IgD-negative memory B cell (primary cell): ENCODE measurements at regions not wholly inside any gene's neighbourhood (a gene's known extent, or its start where the extent isn't known, plus 50 kb on each side); places are given as distances from the start of the nearest gene placed in this dataset.
A peak's percentile ranks its signal among the peaks of the same experiment; 100 is the strongest.

Experiments used
- H3K27ac Mint-ChIP-seq, 3 donors: one replicate each; pipeline ENCODE4 v1.8.0; 2020 to 2022; ENCODE audit warnings: mild to moderate bottlenecking in 3 of 3, mixed read lengths in 3 of 3, moderate library complexity in 1 of 3
- H3K27me3 Mint-ChIP-seq: one replicate; pipeline ENCODE4 v1.8.0; 2021; ENCODE audit warnings: mixed read lengths
- H3K36me3 Mint-ChIP-seq: one replicate; pipeline ENCODE4 v1.8.0; 2020; ENCODE audit warnings: mild to moderate bottlenecking, mixed read lengths
- H3K4me1 Mint-ChIP-seq, 3 donors: one replicate each; pipeline ENCODE4 v1.8.0; 2020 to 2022; ENCODE audit warnings: mixed read lengths in 3 of 3, mild to moderate bottlenecking in 1 of 3
- H3K4me3 Mint-ChIP-seq, 4 donors: one replicate each; pipeline ENCODE4 v1.8.0; 2020 to 2022; ENCODE audit warnings: mild to moderate bottlenecking in 4 of 4, mixed read lengths in 4 of 4, moderate library complexity in 3 of 4
- H3K9me3 Mint-ChIP-seq, 3 donors: one replicate each; pipeline ENCODE4 v1.8.0; 2020 to 2021; ENCODE audit warnings: mixed read lengths in 3 of 3, mild to moderate bottlenecking in 1 of 3

DNA sequence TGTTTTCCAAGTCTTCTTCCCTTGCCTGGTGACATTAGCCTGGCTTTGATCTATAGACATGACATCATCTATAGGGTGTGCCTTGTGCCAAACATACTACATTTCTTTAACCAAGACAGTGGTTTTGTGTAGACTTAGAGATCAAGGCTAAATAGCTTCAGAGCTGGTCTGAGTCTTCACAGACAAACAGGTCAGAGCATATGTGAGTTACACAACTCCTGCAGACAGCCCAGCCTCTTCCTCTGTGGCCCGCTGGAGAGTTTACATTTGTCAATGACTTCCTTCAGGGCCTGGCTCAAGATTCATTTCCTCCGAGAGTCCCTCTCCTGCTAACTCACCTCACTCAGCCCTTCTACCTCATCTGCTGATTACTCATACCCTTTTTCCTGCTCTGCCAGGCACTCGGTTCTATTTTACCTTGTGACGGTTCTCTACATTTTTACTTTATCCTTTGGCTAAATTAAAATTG lies 73.1 kb upstream of the TANC2 start:
- Mint-ChIP-seq H3K9me3 (peaks cover 0 to 8% (median 4%) of the 10 kb centered on the region in 3 donors), H3K36me3 (peaks cover 1% of the 10 kb centered on the region), H3K4me3 (no peak overlapping the region), H3K27ac (peak overlapping the region in 1 of 3 donors; percentile 19), H3K4me1 (no peaks in the 10 kb centered on the region), H3K27me3 (peaks cover 17% of the 10 kb centered on the region)

DNA sequence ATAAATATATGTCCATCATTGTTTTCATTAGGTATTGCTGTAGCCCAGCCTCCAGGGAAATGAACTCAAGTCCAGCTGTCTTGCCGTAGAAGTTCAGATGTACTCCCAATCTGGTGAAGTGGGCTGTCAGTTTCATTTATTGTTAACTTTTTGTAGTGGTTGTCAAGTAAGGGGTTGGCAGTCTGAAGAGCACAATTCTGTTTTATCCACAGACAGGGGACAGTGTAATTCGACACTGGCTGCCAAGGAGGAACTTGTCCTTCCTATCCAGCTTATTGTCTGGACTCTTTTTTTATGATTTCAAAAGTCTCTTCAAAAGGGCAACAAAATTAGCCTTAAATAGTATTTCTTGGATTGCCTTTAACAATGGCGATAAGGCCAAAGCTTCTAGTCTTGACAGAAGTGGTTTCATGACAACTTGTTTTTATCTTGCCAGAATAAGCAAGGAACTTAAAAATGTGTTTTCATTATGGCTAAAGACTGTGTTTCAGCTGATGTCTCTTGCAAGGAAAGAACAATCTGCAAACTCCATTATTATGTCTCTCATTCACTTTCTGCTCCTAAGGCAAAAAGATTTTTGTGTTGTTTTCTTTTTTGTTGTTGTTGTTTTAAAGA lies 73.9 kb upstream of the TANC2 start:
- H3K4me1 Mint-ChIP-seq = no peaks in the 10 kb centered on the region
- H3K9me3 Mint-ChIP-seq = peaks cover 1 to 8% (median 4%) of the 10 kb centered on the region in 3 donors
- H3K36me3 Mint-ChIP-seq = peaks cover 1% of the 10 kb centered on the region
- H3K27ac Mint-ChIP-seq = no peak overlapping the region
- peaks cover 21% of the 10 kb centered on the region for H3K27me3 Mint-ChIP-seq
- H3K4me3 Mint-ChIP-seq = no peak overlapping the region

DNA sequence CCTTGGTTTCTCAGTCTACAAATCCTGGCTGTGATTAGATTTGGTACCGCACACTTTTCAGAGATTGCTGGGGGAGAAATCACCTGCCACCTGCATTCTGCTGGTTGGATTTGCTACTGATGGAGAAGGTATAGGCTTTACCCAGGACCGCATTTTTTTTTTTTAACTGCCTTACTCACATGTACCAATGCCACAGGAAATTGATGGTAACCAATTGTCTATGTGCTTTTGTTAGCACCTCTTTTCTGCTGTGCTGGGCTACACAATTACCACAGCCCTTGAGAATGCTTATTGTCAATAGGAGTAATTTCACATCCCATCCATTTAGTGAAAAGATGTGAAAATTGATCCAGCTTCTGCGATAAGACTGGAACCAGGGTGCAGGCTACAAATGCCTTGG lies 74.4 kb upstream of the TANC2 start:
- no peak overlapping the region for H3K4me3 Mint-ChIP-seq
- H3K9me3 Mint-ChIP-seq = peaks cover 1 to 8% (median 4%) of the 10 kb centered on the region in 3 donors
- H3K27ac Mint-ChIP-seq = no peak overlapping the region
- H3K36me3 Mint-ChIP-seq = peaks cover 1% of the 10 kb centered on the region
- H3K27me3 Mint-ChIP-seq = peaks cover 18% of the 10 kb centered on the region
- no peaks in the 10 kb centered on the region for H3K4me1 Mint-ChIP-seq

DNA sequence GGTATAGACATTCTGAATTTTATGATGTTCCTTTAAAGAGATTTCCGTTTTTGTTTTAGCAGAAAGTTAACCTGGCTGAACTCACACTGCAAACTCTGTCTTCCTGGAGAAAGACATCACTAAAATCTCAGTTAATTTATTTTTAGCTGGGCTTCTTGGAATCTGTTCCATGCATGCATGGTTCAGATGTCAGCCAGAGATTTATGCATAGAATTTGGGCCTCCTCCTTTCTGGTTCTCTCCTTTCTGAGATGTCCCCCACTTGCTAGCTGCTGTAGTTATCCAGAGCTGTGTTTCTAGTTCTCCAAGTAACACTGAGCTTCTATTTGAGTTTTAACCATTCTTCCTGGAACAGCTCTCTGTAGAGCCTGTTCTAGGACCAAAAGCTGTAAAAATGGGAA lies 77.3 kb upstream of the TANC2 start:
- H3K27ac Mint-ChIP-seq = no peak overlapping the region
- peaks cover 1 to 8% (median 5%) of the 10 kb centered on the region in 3 donors for H3K9me3 Mint-ChIP-seq
- peaks cover 5% of the 10 kb centered on the region for H3K27me3 Mint-ChIP-seq
- H3K4me1 Mint-ChIP-seq = no peaks in the 10 kb centered on the region
- H3K4me3 Mint-ChIP-seq = no peak overlapping the region
- H3K36me3 Mint-ChIP-seq = peaks cover 1% of the 10 kb centered on the region

DNA sequence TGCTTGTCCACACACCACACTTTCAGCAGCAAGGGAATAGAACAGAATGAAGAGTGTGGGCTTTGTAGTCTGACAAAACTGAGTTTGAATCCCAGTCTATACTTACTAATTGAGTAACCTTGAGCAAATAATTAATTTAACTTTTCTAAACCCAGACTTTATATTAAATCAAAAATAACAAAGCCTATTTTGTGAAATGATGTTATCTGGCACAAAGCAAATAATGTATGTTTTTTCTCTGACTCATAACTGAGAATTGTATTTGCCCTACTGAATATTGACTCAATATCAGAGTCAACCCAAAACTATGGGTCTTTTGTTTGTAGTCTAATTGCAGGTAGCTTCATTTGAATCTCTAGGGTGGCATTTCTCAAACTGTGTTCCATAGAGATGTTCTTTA lies 77.9 kb upstream of the TANC2 start:
- peaks cover 1 to 8% (median 6%) of the 10 kb centered on the region in 3 donors for H3K9me3 Mint-ChIP-seq
- peaks cover 5% of the 10 kb centered on the region for H3K27me3 Mint-ChIP-seq
- H3K4me3 Mint-ChIP-seq = no peak overlapping the region
- H3K4me1 Mint-ChIP-seq = no peaks in the 10 kb centered on the region
- H3K27ac Mint-ChIP-seq = no peak overlapping the region
- H3K36me3 Mint-ChIP-seq = peaks cover 1% of the 10 kb centered on the region

DNA sequence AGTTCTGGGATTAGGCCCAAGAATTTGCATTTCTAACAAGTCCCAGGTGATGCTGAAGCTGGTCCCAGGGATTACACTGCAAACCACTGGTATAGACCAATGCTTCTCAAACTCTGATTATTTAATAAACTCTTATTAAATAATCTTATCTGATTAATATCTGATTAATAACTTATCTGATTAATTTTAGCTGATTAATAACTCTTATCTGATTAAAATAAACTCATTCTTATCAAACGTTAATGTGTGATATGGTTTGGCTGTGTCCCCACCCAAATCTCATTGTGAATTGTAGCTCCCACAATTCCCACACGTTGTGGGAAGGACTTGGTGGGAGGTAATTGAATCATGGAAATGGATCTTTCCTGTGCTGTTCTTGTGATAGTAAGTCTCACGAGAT lies 78.6 kb upstream of the TANC2 start:
- no peak overlapping the region for H3K4me3 Mint-ChIP-seq
- H3K27me3 Mint-ChIP-seq = peaks cover 5% of the 10 kb centered on the region

DNA sequence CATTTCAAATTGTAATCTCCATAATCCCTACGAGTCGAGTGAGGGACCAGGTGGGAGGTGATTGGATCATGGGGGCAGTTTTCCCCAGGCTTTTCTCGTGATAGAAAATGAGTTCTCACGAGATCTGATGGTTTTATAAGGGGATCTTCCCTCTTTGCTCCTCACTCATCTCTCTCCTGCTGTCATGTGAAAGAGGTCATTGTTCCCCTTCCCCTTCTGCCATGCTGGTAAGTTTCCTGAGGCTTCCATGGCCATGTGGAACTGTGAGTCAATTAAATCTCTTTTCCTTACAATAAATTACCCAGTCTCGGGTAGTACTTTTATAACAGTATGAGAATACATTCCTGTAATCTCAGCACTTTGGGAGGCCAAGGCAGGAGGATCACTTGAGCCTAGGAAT lies 76.7 kb upstream of the MARCHF10 start:
- no peak overlapping the region for H3K4me3 Mint-ChIP-seq
- peaks cover 2% of the 10 kb centered on the region for H3K36me3 Mint-ChIP-seq
- no peak overlapping the region for H3K27ac Mint-ChIP-seq
- peaks cover 15% of the 10 kb centered on the region for H3K27me3 Mint-ChIP-seq
- peaks cover 1 to 8% (median 6%) of the 10 kb centered on the region in 3 donors for H3K9me3 Mint-ChIP-seq
- no peaks in the 10 kb centered on the region for H3K4me1 Mint-ChIP-seq

More for the DNA sequence above, 78.6 kb upstream of the TANC2 start:
- no peak overlapping the region for H3K27ac Mint-ChIP-seq
- H3K9me3 Mint-ChIP-seq = peaks cover 1 to 8% (median 6%) of the 10 kb centered on the region in 3 donors
- peaks cover 1% of the 10 kb centered on the region for H3K36me3 Mint-ChIP-seq
- H3K4me1 Mint-ChIP-seq = no peaks in the 10 kb centered on the region

DNA sequence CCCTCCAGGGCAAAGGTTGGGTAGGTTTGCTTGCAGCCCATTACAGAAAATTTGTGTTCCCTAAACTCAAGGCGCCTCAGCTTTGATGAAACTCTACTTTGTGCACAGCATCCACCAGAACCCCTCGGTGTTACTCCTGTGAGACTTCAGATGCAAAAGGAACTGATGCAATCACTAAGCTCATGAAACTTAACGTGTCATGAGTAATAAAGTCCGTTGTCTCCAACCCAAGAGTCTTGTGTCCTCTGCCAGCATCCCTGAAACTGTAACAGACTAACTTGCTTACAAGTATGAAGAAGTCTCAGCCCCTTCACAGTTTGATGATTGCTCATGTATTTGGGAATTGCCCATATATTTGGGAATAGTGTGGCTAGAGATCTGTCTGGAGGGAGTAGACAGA lies 74.8 kb upstream of the MARCHF10 start:
- Mint-ChIP-seq H3K36me3 (peaks cover 1% of the 10 kb centered on the region), H3K27me3 (peaks cover 14% of the 10 kb centered on the region), H3K9me3 (peaks cover 0 to 2% (median 1%) of the 10 kb centered on the region in 3 donors), H3K27ac (no peak overlapping the region), H3K4me3 (no peak overlapping the region), H3K4me1 (no peaks in the 10 kb centered on the region)

DNA sequence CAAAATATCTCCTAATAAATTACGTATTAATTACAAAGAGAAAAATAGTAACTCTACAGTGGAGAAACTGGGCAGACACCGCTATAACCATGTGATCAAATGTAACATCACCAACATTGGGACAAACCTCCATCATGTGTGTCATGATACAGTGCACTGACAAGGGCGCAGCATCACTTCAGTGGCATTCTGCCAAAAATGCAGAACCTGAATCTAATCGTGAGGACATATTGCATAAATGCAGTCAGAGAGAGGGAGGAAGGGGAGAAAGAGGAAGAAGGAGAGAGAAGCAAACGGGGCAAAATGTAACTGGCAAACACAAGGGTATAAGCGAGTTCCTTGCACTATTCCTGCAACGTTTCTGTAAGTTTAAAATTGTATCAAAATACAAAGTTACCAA lies 74.2 kb upstream of the MARCHF10 start:
- Mint-ChIP-seq H3K9me3 (peaks cover 0 to 2% (median 0%) of the 10 kb centered on the region in 3 donors), H3K27me3 (peaks cover 10% of the 10 kb centered on the region), H3K4me1 (no peaks in the 10 kb centered on the region), H3K4me3 (no peak overlapping the region), H3K36me3 (peaks cover 1% of the 10 kb centered on the region), H3K27ac (no peak overlapping the region)

DNA sequence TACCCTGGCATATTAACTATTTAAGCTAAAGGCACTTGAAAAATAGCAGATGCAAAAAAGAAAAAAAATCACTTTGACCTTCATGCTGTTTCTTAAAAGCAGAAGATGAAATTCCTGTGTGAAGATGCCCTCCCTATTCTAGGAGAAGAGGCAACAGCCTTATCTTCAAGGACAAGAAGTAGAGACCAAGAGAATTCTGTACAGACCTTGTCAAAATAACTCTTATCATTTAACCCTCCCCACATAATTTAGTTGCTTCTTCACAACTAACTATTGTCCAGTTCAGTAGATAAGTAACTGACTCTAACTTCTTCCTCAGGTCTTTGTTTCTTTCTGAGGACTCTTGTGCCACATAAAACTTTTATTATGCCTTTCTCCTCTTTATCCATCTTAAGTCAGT lies 72.0 kb upstream of the MARCHF10 start:
- no peak overlapping the region for H3K4me3 Mint-ChIP-seq
- H3K27ac Mint-ChIP-seq = no peak overlapping the region
- peaks cover 1% of the 10 kb centered on the region for H3K36me3 Mint-ChIP-seq
- no peaks in the 10 kb centered on the region for H3K4me1 Mint-ChIP-seq
- peaks cover 0 to 2% (median 0%) of the 10 kb centered on the region in 3 donors for H3K9me3 Mint-ChIP-seq
- peaks cover 16% of the 10 kb centered on the region for H3K27me3 Mint-ChIP-seq

DNA sequence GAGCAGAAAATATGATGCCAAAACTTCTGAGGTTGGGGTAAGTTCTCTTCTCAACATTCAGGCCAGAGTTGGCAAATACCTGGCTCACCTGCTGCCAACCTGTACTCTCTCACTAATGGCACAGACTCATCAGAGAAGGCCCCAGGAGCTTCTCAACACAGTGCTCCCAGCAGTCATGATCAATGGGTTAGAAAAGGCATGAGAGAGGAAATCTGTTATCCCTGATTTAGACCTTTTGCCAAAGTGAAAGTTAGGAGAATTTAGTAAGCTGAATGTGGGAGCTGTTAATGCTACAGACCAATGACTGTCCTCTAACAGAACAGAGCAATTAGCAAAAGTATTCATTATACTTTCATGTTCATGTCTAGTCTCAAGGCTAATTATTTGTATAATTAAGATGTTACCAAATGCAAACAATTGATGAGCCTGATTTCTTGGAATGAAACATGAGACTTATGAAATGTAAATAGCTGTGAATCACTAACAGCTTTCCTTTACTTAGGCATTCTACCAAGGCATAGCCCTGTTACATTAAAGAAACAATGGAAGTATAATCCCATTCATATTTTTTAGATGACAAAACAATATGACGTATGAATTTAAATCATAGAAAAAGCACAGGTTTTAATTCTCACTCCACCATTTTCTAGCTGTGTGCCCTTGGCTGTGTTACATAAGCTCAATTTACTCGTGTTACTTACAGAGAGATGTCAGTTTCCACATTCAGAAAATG lies 68.7 kb upstream of the MARCHF10 start:
- H3K27ac Mint-ChIP-seq = no peak overlapping the region
- no peak overlapping the region for H3K4me3 Mint-ChIP-seq
- no peaks in the 10 kb centered on the region for H3K4me1 Mint-ChIP-seq
- peaks cover 25% of the 10 kb centered on the region for H3K27me3 Mint-ChIP-seq
- H3K9me3 Mint-ChIP-seq = no peaks in the 10 kb centered on the region
- no peaks in the 10 kb centered on the region for H3K36me3 Mint-ChIP-seq

DNA sequence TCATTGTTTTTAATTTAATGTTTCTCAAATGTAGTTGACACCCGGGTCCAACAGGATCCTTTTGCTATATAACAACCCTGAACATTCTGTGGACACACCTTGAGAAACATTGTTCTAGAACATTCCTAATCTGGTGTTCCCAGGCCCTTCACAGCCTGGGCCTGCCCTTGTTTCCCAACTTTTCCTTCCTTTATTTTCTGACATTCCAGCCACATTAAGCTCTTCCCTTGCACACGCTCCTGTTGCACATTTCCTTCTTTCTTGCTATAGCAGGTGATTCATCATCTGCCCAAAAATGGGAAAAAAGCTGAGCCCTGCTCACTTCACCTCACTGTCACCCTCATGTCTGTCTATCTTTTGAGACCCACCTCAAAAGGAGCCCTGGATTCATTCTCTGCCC lies 67.9 kb upstream of the MARCHF10 start:
- H3K27ac Mint-ChIP-seq = no peak overlapping the region
- no peaks in the 10 kb centered on the region for H3K9me3 Mint-ChIP-seq
- H3K4me1 Mint-ChIP-seq = no peaks in the 10 kb centered on the region
- peaks cover 24% of the 10 kb centered on the region for H3K27me3 Mint-ChIP-seq
- no peak overlapping the region for H3K4me3 Mint-ChIP-seq
- no peaks in the 10 kb centered on the region for H3K36me3 Mint-ChIP-seq

DNA sequence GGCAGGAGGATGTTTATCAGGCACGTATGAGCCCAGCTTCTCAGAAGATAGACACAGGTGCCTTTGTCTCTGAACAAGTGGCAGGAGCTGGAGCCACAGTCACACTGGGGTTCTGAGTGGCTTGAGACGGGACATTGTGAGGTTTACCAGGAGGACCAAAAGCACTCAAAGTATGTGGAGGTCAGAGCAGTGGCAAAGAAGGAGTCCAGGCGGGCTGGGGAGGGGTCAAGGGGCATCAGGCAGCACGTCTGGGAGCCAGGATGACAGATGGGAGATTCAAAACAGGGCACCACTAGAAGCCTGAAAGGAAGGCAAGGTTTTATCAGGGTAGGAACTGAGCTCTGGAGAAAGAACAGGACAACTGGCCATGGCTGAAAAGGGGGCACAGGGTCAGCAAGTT lies 67.2 kb upstream of the MARCHF10 start:
- H3K36me3 Mint-ChIP-seq = no peaks in the 10 kb centered on the region
- H3K4me3 Mint-ChIP-seq = peak overlapping the region in 1 of 4 donors; percentile 45
- H3K27ac Mint-ChIP-seq = no peak overlapping the region
- no peaks in the 10 kb centered on the region for H3K4me1 Mint-ChIP-seq
- no peaks in the 10 kb centered on the region for H3K9me3 Mint-ChIP-seq
- peaks cover 16% of the 10 kb centered on the region for H3K27me3 Mint-ChIP-seq

DNA sequence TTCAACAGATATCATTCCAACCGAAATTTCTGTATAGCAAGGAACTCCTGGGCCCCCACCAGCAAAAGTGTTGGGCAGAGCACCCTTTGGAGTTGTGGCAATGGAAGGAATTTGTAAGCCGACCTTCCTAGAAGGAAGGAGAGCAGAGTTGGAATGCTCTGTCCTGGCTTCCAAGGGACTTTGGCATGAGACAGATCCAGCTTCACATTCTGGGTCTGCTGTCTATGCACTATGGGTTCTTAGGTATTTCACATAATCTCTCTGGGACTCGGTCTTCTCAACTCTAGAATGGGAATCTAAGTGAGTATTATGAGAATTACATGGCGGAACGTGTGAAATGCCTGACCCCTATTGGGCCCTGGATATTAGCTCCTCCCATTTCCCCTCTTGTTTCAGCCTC lies 63.2 kb upstream of the MARCHF10 start:
- no peak overlapping the region for H3K4me3 Mint-ChIP-seq
- peaks cover 23% of the 10 kb centered on the region for H3K27me3 Mint-ChIP-seq
- peaks cover 0 to 7% (median 0%) of the 10 kb centered on the region in 3 donors for H3K9me3 Mint-ChIP-seq
- H3K27ac Mint-ChIP-seq = no peak overlapping the region
- H3K4me1 Mint-ChIP-seq = no peaks in the 10 kb centered on the region
- H3K36me3 Mint-ChIP-seq = no peaks in the 10 kb centered on the region

DNA sequence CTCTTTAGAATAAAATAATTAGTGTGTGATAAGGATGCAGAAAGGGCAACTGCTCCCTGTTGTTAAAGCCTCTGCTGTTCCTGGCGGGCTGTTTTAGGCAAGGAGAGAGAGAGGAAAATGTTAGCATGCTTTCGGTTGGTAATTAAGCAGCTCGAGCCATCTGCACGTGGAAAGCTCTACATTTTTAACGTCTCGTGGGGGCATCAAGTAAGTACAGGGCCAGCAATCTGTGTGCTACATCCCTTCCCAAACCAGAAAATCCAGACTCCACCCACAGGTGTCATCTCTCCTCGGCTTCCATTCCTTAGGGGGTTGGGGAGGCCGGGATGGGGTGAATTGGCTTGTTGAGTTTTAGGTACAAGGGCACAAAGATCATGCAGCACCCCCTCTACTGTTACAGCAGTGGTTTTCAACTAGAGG lies 62.4 kb upstream of the MARCHF10 start:
- H3K27me3 Mint-ChIP-seq = peaks cover 21% of the 10 kb centered on the region
- peaks cover 0 to 7% (median 0%) of the 10 kb centered on the region in 3 donors for H3K9me3 Mint-ChIP-seq
- no peak overlapping the region for H3K4me3 Mint-ChIP-seq
- H3K36me3 Mint-ChIP-seq = no peaks in the 10 kb centered on the region
- H3K4me1 Mint-ChIP-seq = no peaks in the 10 kb centered on the region
- no peak overlapping the region for H3K27ac Mint-ChIP-seq
